Hindlimb muscle (tissue), 1 donor: ENCODE measurements at regions not wholly inside any gene's neighbourhood (a gene's known extent, or its start where the extent isn't known, plus 50 kb on each side); places are given as distances from the start of the nearest gene placed in this dataset.
"Not testable (repeated sequence)": the region's sequence is repeated elsewhere in the genome, so short reads cannot be mapped to it uniquely, and the experiment has no call there.

ENCODE experiments used
- DNase-seq: peaks from one replicate; pipeline ENCODE4 v3.0.0-alpha.2; 2013

DNA sequence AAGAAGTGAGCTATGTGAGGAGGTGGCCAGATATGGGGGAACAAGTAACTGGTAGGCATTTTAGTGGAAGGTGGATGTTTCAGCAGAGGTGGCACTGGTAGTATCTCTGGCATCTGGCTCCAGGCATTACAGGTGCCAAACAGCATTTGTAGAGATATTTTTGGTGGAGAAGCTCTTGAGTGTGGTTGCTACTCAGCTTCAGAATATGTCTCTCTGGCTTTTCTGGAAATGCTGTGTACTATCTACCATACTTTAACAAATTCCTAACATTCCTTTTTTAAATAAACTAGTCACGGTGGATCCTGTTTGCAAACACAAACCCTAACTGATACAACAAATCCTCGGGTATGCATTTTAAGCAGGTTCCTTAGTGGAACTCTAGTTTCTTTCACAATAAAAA lies 128.0 kb downstream of the BARX2 start:
- DNase-seq: no peak

- no peak for DNase-seq
Observed at GRCh38 chr11:129505266-129505665, 129.6 kb downstream of the BARX2 start.

GRCh38 chr11:129508163-129508562 lies 132.5 kb downstream of the BARX2 start:
- DNase-seq: no peak

GRCh38 chr11:129528296-129528695 lies 152.6 kb downstream of the BARX2 start:
- no peak for DNase-seq

DNA sequence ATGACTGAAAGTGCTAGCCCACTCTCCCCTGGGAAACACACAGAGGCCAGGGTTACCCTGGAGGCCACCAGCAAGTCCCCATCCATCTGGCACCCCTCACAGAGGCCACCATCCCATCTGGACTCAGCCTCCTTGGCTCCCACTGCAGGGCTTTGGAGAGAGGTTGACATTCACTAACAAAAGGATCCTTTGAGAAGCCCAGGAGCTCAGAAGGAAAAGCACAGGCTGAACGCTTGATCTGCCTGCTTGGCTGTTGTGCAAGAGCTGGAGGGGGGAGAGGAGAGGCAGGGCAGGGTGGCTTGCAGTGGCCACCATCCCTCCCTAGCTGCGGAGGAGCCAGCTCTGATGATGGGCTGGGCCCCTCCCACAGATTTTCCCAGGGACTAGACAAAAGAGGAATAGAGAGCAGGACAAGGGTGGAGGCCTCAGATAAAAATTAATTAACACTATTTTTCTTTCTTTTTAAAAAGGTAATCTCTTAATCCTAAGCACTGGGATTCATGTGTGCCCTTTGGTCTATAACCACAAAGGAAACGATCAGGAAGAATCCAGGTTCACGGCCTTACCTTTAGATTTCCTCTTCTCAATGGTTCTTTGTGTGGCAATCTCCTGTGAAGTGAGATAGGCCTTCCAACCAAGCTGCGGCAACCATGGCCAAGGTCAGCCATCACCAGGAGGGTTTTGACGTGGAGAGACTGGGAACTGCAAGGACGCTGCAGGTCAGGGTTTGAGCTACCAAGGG lies 154.7 kb downstream of the BARX2 start:
- no peak for DNase-seq

- no peak for DNase-seq
Observed at GRCh38 chr11:129533395-129533794, 157.7 kb downstream of the BARX2 start.

DNA sequence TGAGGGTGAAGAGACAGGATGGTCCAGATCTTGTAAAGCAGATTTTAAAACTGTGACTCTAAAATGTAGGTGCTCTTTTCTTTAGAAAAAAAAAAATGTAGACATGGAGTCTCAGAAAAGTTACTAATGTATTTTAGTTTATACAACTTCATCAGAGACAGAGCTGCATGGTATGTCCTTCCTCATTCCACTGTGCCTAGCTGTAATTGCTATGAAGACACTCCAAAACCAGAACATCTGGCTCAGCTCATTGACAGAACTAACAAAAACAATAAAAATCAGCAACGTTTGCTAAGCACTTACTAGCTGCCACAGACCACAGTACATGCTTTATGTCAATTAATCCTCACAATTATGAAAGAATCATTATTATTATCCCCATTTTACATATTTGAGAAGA lies 160.7 kb downstream of the BARX2 start:
- DNase-seq: no peak

DNA sequence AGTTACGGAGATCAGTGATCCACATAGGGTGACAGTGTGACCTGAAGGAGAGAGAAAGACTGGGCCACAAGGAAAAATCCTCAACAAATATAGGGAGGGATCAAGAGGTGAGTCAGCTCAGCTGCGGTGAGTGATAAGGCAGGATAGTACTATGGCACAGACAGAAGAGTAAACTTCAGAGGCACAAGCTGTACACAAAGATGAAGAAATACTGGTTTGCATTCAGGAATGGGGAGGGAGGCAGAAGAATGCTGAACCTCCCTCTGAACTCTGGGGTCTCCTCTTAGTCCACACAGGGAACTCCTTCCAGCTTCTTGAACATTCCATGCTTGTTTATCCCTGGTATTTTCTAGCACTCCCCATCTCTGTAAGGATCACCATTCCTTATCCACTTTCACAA lies 162.7 kb downstream of the BARX2 start:
- no peak for DNase-seq

DNA sequence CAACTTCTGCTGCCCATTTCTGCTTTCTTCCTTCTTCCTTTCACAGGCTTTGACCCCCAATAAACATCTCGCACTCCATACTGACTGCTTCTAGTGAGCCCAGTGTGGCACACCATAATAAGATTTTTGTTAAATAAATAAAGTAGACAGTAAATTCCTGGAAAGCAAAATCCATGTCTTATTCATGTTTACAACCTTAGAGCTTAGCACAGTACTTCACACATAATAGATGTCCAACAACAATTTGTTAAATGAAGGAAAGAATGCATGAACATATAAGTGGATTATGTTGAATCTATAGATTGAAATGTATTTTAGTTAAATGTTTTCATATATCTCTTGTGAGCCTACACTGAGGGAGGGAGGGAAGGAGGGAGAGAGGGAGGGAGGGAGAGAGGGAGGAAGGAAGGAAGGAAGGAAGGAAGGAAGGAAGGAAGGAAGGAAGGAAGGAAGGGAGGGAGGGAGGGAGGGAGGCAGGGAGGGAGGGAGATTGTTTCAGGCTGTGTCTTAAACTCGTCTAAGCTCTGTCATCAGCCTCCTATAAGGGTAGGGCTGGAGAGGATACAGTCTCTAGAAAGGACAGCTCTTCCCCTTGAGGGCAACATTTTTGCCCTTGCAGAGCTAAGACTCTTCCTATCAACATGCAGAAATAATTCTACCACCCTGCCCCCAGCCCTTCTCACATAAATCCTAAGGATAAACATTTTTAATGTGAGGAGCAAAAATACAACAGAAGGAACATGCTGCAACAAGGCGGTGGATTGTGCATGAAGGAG lies 168.1 kb downstream of the BARX2 start:
- DNase-seq: no peak

- DNase-seq: no peak
Observed at GRCh38 chr11:129544691-129545090, 169.0 kb downstream of the BARX2 start.

GRCh38 chr11:129546266-129546665 lies 170.6 kb downstream of the BARX2 start:
- DNase-seq: no peak

- no peak for DNase-seq
Observed at GRCh38 chr11:129557421-129557820, 181.8 kb downstream of the BARX2 start.

DNA sequence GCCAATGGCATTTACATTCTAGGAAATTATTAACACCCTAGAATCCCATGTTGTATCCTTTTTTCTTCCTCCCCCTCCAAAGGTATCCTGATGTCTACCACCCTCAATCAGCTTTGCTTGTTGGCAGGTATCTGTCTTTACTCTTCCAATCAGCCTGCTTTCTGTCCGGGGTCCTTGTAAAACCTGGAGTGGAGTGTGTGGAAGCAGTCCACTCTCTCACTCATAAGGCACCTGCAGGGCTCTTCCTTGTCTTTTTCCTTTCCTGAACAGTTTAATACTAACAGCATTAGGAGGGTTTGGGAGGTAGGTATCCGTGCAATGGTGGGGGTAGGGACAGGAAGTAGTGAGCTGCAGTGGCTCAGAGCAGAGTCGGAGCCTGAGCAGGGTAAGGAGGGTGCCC lies 193.4 kb downstream of the BARX2 start:
- DNase-seq: no peak

GRCh38 chr11:129572667-129573066 lies 197.0 kb downstream of the BARX2 start:
- DNase-seq: not testable (repeated sequence)

DNA sequence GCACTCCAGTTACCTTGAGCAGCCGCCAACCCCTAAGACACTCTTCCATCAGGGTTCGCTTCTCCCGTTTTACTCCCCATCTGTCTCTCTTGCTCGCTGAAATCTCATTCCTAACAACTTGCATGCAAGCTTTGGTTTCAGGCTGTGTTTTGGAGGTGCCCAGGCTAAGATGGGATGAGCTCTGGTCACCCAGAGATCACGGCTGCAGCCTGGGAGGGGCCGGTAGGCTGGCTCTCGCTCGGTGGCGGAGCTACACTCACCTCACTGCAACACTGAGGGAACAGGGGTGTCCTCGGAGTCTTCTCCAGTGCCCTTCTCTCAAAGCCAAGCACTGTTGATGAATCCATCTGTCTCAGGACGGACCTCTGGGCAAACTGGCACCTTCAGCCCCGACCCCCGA lies 197.5 kb downstream of the BARX2 start:
- DNase-seq: no peak

- no peak for DNase-seq
Observed at GRCh38 chr11:129574431-129574830, 198.8 kb downstream of the BARX2 start.

DNA sequence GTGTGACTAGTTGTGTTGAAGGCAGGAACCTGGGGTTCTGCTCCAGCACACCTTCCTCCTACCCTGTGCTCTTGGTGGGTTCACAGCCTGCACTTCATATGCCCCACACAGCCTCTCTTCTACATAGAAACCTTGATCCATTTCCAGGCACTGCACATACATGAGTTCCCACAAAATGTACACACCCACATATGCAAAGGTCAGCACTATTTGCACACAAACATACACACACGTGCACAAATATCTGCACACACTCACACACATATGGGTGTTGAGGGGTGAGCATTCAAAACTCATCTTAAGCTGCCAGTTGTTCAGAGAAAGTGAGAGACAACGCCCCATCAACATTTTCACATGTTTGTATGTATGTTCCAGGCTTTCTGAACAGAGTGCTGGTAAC lies 201.0 kb downstream of the BARX2 start:
- DNase-seq: no peak

DNA sequence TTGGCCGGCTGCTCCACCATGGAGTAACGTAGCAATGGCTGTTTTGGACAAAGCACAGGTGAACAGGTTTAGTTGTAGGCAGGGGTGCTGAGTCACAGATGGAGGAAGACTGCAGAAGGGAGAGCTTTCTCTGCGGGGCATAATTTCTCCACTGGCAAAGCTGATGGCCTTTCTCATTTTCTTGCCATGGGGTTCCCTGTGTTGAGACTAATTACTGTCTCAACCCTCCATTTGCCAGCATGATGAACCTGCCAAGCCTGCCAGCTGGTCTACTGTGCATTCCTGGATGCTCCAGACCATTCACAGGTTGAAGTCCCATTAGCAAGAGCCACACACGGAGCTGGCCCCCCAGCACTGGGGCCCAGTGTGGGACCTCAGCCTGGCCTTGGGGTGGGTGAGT lies 202.4 kb downstream of the BARX2 start:
- no peak for DNase-seq

- no peak for DNase-seq
Observed at GRCh38 chr11:129580278-129580677, 204.6 kb downstream of the BARX2 start.

DNA sequence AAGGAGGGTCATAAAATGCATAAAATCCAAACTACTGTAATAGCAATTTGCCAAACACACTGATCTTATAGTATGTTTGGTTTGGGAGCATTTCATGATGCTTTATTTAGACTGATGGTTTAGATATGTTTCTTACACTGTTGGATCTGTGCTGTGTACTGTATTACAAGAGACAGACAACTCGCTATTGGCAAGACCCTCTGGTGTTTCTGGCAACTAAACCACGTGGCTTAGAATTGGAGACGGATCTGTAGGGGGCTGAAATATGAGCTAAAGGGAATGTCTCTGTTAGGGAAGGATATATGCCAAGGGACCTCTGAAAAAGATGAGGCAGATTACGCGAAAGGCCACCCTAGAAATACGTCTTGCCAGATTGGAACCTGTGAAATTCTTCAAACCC lies 208.7 kb downstream of the BARX2 start:
- no peak for DNase-seq

DNA sequence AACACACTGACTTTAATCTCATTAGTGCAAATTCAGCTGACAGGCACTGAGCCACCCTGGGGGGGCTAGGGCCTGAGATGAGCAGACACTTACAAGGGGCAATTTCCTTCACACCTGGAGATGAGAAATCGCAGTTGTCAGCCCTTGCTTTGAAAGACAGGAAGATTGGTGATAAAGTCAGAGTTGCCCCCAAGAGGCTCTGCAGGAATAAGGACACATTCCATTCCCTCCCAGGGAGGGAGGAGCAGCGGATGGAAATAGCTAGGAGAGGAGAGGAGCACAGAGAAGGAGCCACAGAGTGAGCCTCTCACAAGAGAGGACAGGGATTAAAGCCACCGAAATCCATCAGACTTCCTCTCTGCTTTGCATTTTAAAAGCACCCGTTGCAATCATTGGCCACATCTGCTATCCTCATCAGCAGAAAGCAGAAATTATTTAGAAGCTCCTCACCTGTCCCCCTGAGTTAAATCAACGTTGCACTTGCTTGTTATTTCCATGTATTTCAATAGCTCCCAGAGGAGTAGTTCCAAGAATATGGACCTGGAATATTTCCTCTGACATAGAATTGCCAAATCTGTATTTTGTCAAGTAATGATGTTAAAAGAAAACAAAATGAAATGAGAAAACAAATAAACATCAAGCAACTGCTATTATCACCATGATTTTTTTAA lies 213.7 kb downstream of the BARX2 start:
- DNase-seq: peak; percentile 11

GRCh38 chr11:129590030-129590752 lies 214.5 kb downstream of the BARX2 start:
- DNase-seq: no peak
